H1 (cell line): ENCODE measurements at regions not wholly inside any gene's neighbourhood (a gene's known extent, or its start where the extent isn't known, plus 50 kb on each side); places are given as distances from the start of the nearest gene placed in this dataset.

Experiments
- CHD7 ChIP-seq: fragments of 300-600 bp; sonication (generic); IDR thresholded peaks from 2 replicates; pipeline ENCODE4 v1.7.1; 2012; ENCODE audit warnings: low read length, moderate library complexity, mild to moderate bottlenecking, inconsistent platforms; ENCODE audit not compliant: insufficient replicate concordance
- CTBP2 ChIP-seq: IDR thresholded peaks from 2 replicates; pipeline ENCODE4 v1.7.0; 2011; ENCODE audit warnings: borderline replicate concordance, mild to moderate bottlenecking, moderate library complexity, mixed read lengths, low read length; ENCODE audit not compliant: insufficient read depth, insufficient read length
- JUN ChIP-seq: IDR thresholded peaks from 2 replicates; pipeline ENCODE4 v1.6.1; 2011; ENCODE audit warnings: low read depth, mild to moderate bottlenecking, improper control_type of control experiment, low read length
- KDM1A ChIP-seq: fragments of 200-600, 300-600 bp; sonication (generic); IDR thresholded peaks from 2 replicates; pipeline ENCODE4 v1.7.1; 2016; ENCODE audit warnings: mild to moderate bottlenecking, low read length, borderline replicate concordance
- KDM4A ChIP-seq: IDR thresholded peaks from one replicate; pipeline ENCODE4 v1.7.1; 2012; ENCODE audit warnings: low read depth, mild to moderate bottlenecking, moderate library complexity, low read length, inconsistent platforms; ENCODE audit not compliant: severe bottlenecking
- MAFK ChIP-seq: IDR thresholded peaks from 2 replicates; pipeline ENCODE4 v1.6.1; 2012; ENCODE audit warnings: low read depth, mild to moderate bottlenecking, improper control_type of control experiment, low read length
- NRF1 ChIP-seq: IDR thresholded peaks from 2 replicates; pipeline ENCODE4 v1.6.1; 2011; ENCODE audit warnings: mild to moderate bottlenecking, low read depth, low read length, improper control_type of control experiment
- POLR2A ChIP-seq, 2 experiments: IDR thresholded peaks; 1 replicate in 1 of 2; 2 replicates in 1 of 2; pipeline ENCODE4 v1.6.1; 2011; ENCODE audit warnings: low read depth in 2 of 2, low read length in 2 of 2, mild to moderate bottlenecking in 2 of 2; ENCODE audit errors: control extremely low read depth in 1 of 2
- POLR2AphosphoS5 ChIP-seq: IDR thresholded peaks from 2 replicates; pipeline ENCODE4 v1.6.1; 2011; ENCODE audit warnings: low read depth, low read length
- RAD21 ChIP-seq, 2 experiments: IDR thresholded peaks in 1 of 2; conservative IDR thresholded peaks in 1 of 2; 2 replicates each; pipeline ENCODE4 v1.6.1; 2011; ENCODE audit warnings: low read depth in 2 of 2, low read length in 2 of 2, improper control_type of control experiment in 1 of 2, inconsistent platforms in 1 of 2, mild to moderate bottlenecking in 1 of 2, moderate library complexity in 1 of 2
- SP2 ChIP-seq: IDR thresholded peaks from 2 replicates; pipeline ENCODE4 v1.6.1; 2012; ENCODE audit warnings: mild to moderate bottlenecking, low read length, inconsistent platforms
- TBP ChIP-seq: IDR thresholded peaks from 2 replicates; pipeline ENCODE4 v1.6.1; 2011; ENCODE audit warnings: low read depth, low read length, improper control_type of control experiment
- TF ChIP-seq, protein P1 (sequence below): IDR thresholded peaks from 2 replicates; pipeline ENCODE4 v1.6.1; 2012; ENCODE audit warnings: inconsistent platforms

- TF ChIP-seq CHD7 = no peak
- TF ChIP-seq MAFK = no peak
- TF ChIP-seq RAD21 (IDR thresholded peaks at IDR 0.05 in 1 of 2, conservative IDR thresholded peaks at IDR 0.05 in 1 of 2; ENCODE audit: low read depth in 2 of 2, low read length in 2 of 2) = no peak
- no peak for TF ChIP-seq SP2
- no peak for TF ChIP-seq JUN
- TF ChIP-seq, protein P1, sequence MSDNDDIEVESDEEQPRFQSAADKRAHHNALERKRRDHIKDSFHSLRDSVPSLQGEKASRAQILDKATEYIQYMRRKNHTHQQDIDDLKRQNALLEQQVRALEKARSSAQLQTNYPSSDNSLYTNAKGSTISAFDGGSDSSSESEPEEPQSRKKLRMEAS = no peak
- no peak for TF ChIP-seq POLR2A (IDR thresholded peaks at IDR 0.05; ENCODE audit: control extremely low read depth in 1 of 2, low read depth in 2 of 2, low read length in 2 of 2)
- TF ChIP-seq CTBP2 = no peak
- TF ChIP-seq NRF1 = no peak
- no peak for TF ChIP-seq TBP
- TF ChIP-seq POLR2AphosphoS5 = no peak
- TF ChIP-seq KDM1A = no peak
- TF ChIP-seq KDM4A = no peak
Measured at GRCh38 chrX:46260499-46260898, 284.7 kb downstream of the ZNF674 start (continued).
